ENCODE measurements at regions not wholly inside any gene's neighbourhood (a gene's known extent, or its start where the extent isn't known, plus 50 kb on each side); places are given as distances from the start of the nearest gene placed in this dataset.

GRCh38 chr4:96205143-96205936 is 365.4 kb downstream of the PDHA2 start:
- Histone ChIP-seq H3K27me3 (ENCODE audit: control insufficient read depth, insufficient read depth, low read length) (no peaks in the 10 kb centered on the region), H3K4me3 (ENCODE audit: insufficient read depth, low read depth, low read length) (no peak overlapping the region), H3K36me3 (replicated peaks; ENCODE audit: control insufficient read depth, insufficient read depth, low read length) (no peaks in the 10 kb centered on the region)
- DNase-seq, result no peak

GRCh38 chr4:96227515-96227914 is 387.6 kb downstream of the PDHA2 start:
- Histone ChIP-seq H3K36me3 (replicated peaks; ENCODE audit: control insufficient read depth, insufficient read depth, low read length) (no peaks in the 10 kb centered on the region), H3K4me3 (ENCODE audit: insufficient read depth, low read depth, low read length) (no peak overlapping the region), H3K27me3 (ENCODE audit: control insufficient read depth, insufficient read depth, low read length) (no peaks in the 10 kb centered on the region)
- DNase-seq, result peak; percentile 16

GRCh38 chr4:96228463-96228862 is 388.6 kb downstream of the PDHA2 start:
- Histone ChIP-seq H3K27me3 (ENCODE audit: control insufficient read depth, insufficient read depth, low read length) (no peaks in the 10 kb centered on the region), H3K36me3 (replicated peaks; ENCODE audit: control insufficient read depth, insufficient read depth, low read length) (no peaks in the 10 kb centered on the region), H3K4me3 (ENCODE audit: insufficient read depth, low read depth, low read length) (no peak overlapping the region)
- DNase-seq, result no peak

DNA sequence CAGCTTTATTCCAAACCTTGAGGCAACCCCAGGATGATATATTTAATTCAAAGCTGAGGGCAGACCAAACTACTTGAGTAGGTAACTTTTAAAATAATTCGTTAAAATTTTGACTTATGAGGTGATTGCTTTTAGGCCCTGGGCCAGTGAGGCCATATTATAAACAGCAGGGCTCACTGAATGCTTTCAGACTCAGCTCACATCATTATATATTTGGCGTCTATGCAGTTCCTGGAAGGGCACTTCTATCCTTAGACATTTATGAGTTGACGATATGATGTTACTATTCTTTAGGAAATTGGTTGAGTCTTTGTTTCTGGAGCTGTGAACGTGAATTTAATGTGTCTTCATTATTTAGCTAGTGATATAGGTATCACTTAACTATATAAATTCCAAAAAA is 400.1 kb downstream of the PDHA2 start:
- Histone ChIP-seq H3K27me3 (ENCODE audit: control insufficient read depth, insufficient read depth, low read length) (no peaks in the 10 kb centered on the region), H3K36me3 (replicated peaks; ENCODE audit: control insufficient read depth, insufficient read depth, low read length) (no peaks in the 10 kb centered on the region), H3K4me3 (ENCODE audit: insufficient read depth, low read depth, low read length) (no peak overlapping the region)
- DNase-seq, result no peak

- H3K27me3 ChIP-seq (ENCODE audit: control insufficient read depth, insufficient read depth, low read length), result no peaks in the 10 kb centered on the region
- DNase-seq, result no peak
These were observed 401.9 kb downstream of the PDHA2 start for GRCh38 chr4:96241819-96242218.

GRCh38 chr4:96247096-96247495 is 407.2 kb downstream of the PDHA2 start:
- Histone ChIP-seq H3K4me3 (ENCODE audit: insufficient read depth, low read depth, low read length) (no peak overlapping the region), H3K27me3 (ENCODE audit: control insufficient read depth, insufficient read depth, low read length) (no peaks in the 10 kb centered on the region), H3K36me3 (replicated peaks; ENCODE audit: control insufficient read depth, insufficient read depth, low read length) (no peaks in the 10 kb centered on the region)
- DNase-seq, result no peak

More at GRCh38 chr4:96241819-96242218, 401.9 kb downstream of the PDHA2 start:
- no peak overlapping the region for H3K4me3 ChIP-seq (ENCODE audit: insufficient read depth, low read depth, low read length)
- H3K36me3 ChIP-seq (replicated peaks; ENCODE audit: control insufficient read depth, insufficient read depth, low read length), result no peaks in the 10 kb centered on the region

DNA sequence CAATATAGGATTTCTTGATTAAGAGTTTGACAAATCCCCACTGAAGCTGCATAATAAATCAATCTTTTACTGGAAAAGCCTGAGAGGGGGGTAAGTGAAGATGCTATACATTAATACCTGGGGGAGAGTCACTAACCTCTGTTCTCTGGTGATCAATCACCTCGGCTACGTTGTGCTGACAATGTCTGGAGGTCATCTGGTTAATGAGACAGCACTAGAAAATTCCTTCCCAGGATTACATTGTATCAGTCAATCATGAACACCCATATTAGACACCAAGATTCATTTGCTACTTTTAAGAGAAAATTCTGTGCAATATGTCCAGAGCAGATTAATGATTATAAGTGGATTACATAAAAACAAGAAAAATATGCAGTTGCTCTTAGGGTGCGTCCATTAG is 408.3 kb downstream of the PDHA2 start:
- Histone ChIP-seq H3K27me3 (ENCODE audit: control insufficient read depth, insufficient read depth, low read length) (no peaks in the 10 kb centered on the region), H3K4me3 (ENCODE audit: insufficient read depth, low read depth, low read length) (no peak overlapping the region), H3K36me3 (replicated peaks; ENCODE audit: control insufficient read depth, insufficient read depth, low read length) (no peaks in the 10 kb centered on the region)
- DNase-seq, result no peak

DNA sequence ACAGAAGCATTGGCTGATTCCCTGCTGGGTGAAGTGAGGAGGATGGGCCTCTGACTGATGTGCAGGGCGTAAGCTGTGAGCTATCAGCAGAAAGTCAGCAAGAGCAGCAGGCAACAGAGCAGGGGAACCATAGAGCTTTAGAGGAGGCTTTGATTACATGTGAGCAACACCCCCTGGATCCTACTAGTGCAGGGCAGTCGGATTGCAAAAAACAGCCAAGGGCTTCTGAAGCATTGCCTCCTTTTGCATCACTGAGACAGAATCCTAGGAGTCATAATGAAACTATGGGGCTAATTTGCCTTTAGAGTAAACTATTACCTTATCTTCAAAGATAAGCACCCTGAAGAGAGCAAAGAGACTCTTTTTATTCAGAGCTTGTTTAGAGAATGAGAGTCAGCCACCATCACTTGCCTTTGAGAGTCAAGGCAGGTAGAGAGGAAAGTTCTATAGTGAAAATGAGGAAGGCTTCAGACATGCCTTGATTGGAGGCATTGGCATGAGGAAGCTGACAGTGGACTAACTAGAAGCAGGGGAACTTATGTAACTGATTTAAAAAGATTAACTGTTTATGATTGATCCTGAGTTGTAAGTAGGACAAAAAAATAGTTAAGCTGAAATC is 420.3 kb downstream of the PDHA2 start:
- peak; percentile 6 for DNase-seq
- no peaks in the 10 kb centered on the region for H3K27me3 ChIP-seq (ENCODE audit: control insufficient read depth, insufficient read depth, low read length)
- H3K36me3 ChIP-seq (replicated peaks; ENCODE audit: control insufficient read depth, insufficient read depth, low read length), result no peaks in the 10 kb centered on the region
- H3K4me3 ChIP-seq (ENCODE audit: insufficient read depth, low read depth, low read length), result no peak overlapping the region

DNA sequence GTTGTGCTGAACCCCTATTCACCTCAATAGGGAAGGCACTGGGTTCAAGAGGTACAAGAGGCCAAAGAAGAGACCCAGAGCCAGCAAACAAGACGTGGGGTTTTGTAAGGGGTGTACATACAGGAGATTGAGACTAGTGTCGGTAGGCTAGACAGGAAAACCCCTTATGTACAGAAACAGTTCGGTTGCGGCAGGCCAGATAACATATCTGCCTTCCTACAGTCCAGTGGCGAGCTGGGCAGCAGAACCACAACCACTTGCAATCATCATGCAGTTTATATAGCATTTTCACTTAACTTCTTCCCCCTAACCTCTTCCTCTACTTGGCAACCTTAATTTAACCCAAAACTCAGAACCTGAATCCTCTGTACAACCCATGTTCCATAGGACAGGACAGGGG is 422.2 kb downstream of the PDHA2 start:
- Histone ChIP-seq H3K4me3 (ENCODE audit: insufficient read depth, low read depth, low read length) (no peak overlapping the region), H3K36me3 (replicated peaks; ENCODE audit: control insufficient read depth, insufficient read depth, low read length) (no peaks in the 10 kb centered on the region), H3K27me3 (ENCODE audit: control insufficient read depth, insufficient read depth, low read length) (no peaks in the 10 kb centered on the region)
- no peak for DNase-seq

- Histone ChIP-seq H3K36me3 (replicated peaks; ENCODE audit: control insufficient read depth, insufficient read depth, low read length) (no peaks in the 10 kb centered on the region), H3K4me3 (ENCODE audit: insufficient read depth, low read depth, low read length) (no peak overlapping the region), H3K27me3 (ENCODE audit: control insufficient read depth, insufficient read depth, low read length) (no peaks in the 10 kb centered on the region)
- DNase-seq, result no peak
These were observed 423.4 kb downstream of the PDHA2 start for GRCh38 chr4:96263291-96263690.

DNA sequence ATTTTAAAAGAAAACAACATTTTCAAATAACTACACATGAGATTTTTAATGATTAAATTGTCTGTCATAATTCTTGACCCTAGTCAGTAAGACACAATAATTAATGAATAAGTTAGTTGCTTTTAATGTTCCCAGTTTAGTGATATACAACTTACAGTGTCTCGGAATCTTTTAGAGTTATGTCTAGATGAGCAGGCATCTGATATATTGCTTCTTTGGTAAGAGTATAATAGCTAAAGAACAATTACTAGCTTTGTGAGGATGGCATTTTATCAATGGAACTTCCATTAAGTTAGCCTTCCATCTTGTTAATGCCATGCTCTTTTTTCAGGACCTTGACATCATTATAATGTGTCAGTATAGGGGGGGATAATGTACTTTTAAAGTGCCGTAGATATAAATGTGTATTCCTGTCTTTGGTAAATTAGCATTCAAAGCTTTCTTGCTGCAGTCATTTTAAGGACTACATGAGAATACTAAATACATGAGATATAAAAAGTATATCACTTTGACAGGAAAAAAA is 425.1 kb downstream of the PDHA2 start:
- no peak overlapping the region for H3K4me3 ChIP-seq (ENCODE audit: insufficient read depth, low read depth, low read length)
- H3K36me3 ChIP-seq (replicated peaks; ENCODE audit: control insufficient read depth, insufficient read depth, low read length), result no peaks in the 10 kb centered on the region
- H3K27me3 ChIP-seq (ENCODE audit: control insufficient read depth, insufficient read depth, low read length), result no peaks in the 10 kb centered on the region
- DNase-seq, result no peak

DNA sequence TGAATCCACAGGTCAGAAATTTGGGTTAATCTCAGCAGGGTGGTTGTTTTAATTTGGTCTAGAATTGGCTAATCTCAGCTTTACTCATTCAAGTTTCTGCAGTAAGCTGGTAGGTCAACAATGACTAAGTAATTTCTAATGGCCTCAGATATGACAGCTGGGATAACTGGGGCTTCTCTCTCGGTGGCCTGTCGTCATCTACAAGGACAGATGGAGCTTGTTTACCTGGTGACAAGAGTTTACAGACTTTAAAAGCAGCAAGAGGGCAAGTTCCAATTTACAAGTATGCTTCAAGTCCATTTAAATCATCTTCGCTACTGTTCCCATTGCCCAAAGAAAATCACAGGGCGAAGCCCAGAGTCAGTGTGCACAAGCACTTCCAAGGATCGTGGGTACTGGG is 453.9 kb downstream of the PDHA2 start:
- H3K27me3 ChIP-seq (ENCODE audit: control insufficient read depth, insufficient read depth, low read length), result no peaks in the 10 kb centered on the region
- H3K4me3 ChIP-seq (ENCODE audit: insufficient read depth, low read depth, low read length), result no peak overlapping the region
- no peak for DNase-seq
- no peaks in the 10 kb centered on the region for H3K36me3 ChIP-seq (replicated peaks; ENCODE audit: control insufficient read depth, insufficient read depth, low read length)

- DNase-seq, result no peak
- Histone ChIP-seq H3K36me3 (replicated peaks; ENCODE audit: control insufficient read depth, insufficient read depth, low read length) (no peaks in the 10 kb centered on the region), H3K4me3 (ENCODE audit: insufficient read depth, low read depth, low read length) (no peak overlapping the region), H3K27me3 (ENCODE audit: control insufficient read depth, insufficient read depth, low read length) (no peaks in the 10 kb centered on the region)
These were observed 455.3 kb downstream of the PDHA2 start for GRCh38 chr4:96295143-96295741.

DNA sequence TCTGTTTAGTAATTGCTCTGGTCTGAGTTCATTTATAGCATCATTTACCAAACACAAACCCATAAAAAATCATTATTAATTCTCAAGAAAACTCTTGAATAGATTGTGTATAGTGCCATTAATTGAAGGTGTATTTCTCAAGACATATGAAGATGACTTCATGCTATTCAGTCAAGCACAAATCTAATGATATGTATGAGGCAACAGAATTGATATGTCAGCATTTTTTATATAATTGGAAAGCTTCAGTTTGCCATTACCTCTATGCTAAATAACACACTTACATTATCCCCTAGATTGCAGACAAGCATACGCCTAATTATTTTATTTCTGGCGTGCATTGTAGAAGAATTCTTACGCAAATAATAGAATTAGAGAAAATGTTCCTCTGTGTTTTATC is 461.8 kb downstream of the PDHA2 start:
- H3K27me3 ChIP-seq (ENCODE audit: control insufficient read depth, insufficient read depth, low read length), result no peaks in the 10 kb centered on the region
- DNase-seq, result no peak
- H3K36me3 ChIP-seq (replicated peaks; ENCODE audit: control insufficient read depth, insufficient read depth, low read length), result no peaks in the 10 kb centered on the region
- H3K4me3 ChIP-seq (ENCODE audit: insufficient read depth, low read depth, low read length), result no peak overlapping the region

DNA sequence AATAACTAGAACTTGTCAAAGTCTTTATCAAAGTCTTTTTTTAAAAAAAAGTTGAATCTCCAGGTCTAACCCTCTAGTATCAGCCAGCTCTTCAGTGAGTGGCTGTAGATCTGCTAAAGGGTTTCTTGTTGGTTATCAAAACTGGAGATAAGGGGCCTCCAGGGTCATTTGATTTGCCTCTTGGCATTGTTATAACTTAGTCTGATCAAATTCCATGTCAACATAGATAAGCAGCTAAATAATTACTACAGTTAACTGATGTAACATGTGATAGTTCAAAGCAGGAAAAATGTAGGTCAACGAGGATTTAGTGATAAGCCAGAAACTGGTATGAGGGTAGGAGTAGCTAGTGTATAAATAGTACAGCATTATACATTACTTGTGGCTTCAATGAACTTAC is 465.1 kb downstream of the PDHA2 start:
- no peak overlapping the region for H3K4me3 ChIP-seq (ENCODE audit: insufficient read depth, low read depth, low read length)
- H3K36me3 ChIP-seq (replicated peaks; ENCODE audit: control insufficient read depth, insufficient read depth, low read length), result no peaks in the 10 kb centered on the region
- DNase-seq, result no peak
- no peaks in the 10 kb centered on the region for H3K27me3 ChIP-seq (ENCODE audit: control insufficient read depth, insufficient read depth, low read length)

All from H7 (cell line).